ENCODE measurements at regions not wholly inside any gene's neighbourhood (a gene's known extent, or its start where the extent isn't known, plus 50 kb on each side); places are given as distances from the start of the nearest gene placed in this dataset.

- no peak for DNase-seq
- no peak overlapping the region for H3K27ac ChIP-seq
- no peak for TF ChIP-seq CTCF (conservative IDR thresholded peaks at IDR 0.05)
- no peak for TF ChIP-seq EZH2 (IDR thresholded peaks at IDR 0.05; ENCODE audit: low read depth)
These were observed 253.9 kb upstream of the MAP3K1 start for GRCh38 chr5:56561455-56561854.

GRCh38 chr5:56558131-56558745 lies 257.1 kb upstream of the MAP3K1 start:
- Histone ChIP-seq H4K20me1 (ENCODE audit: insufficient read depth) (no peaks in the 10 kb centered on the region), H3K27me3 (ENCODE audit: insufficient read depth, low read depth) (no peaks in the 10 kb centered on the region), H3K9me2 (ENCODE audit: insufficient read depth) (no peaks in the 10 kb centered on the region), H3K9me3 (ENCODE audit: insufficient read depth, low read depth) (no peaks in the 10 kb centered on the region), H3K79me2 (ENCODE audit: low read depth) (no peaks in the 10 kb centered on the region), H3K4me3 (no peak overlapping the region), H3K4me2 (no peak overlapping the region), H3F3A (ENCODE audit: insufficient read depth, low read depth) (no peaks in the 10 kb centered on the region), H3K36me3 (ENCODE audit: low read depth) (no peaks in the 10 kb centered on the region), H3K27ac (no peak overlapping the region), H2AFZ (no peak overlapping the region), H3K4me1 (replicated peaks; ENCODE audit: insufficient read depth) (no peaks in the 10 kb centered on the region)
- TF ChIP-seq CTCF (conservative IDR thresholded peaks at IDR 0.05) (no peak), EZH2 (IDR thresholded peaks at IDR 0.05; ENCODE audit: low read depth) (no peak)
- intact Hi-C loops (cut with micrococcal nuclease; ENCODE audit: unreplicated experiment) = no loop called here
- BruUV-seq (replicated peaks) = no TSS peak
- DNase-seq = no peak
- POLR2A ChIA-PET (ENCODE audit: unreplicated experiment) = no interaction called here
- CTCF ChIA-PET = no interaction called here

More at GRCh38 chr5:56561455-56561854, 253.9 kb upstream of the MAP3K1 start:
- Histone ChIP-seq H3K79me2 (ENCODE audit: low read depth) (no peaks in the 10 kb centered on the region), H3K27me3 (ENCODE audit: insufficient read depth, low read depth) (no peaks in the 10 kb centered on the region), H3K36me3 (ENCODE audit: low read depth) (no peaks in the 10 kb centered on the region), H2AFZ (no peak overlapping the region), H3K4me3 (no peak overlapping the region), H3F3A (ENCODE audit: insufficient read depth, low read depth) (no peaks in the 10 kb centered on the region), H3K4me2 (no peak overlapping the region), H3K9me2 (ENCODE audit: insufficient read depth) (no peaks in the 10 kb centered on the region), H4K20me1 (ENCODE audit: insufficient read depth) (no peaks in the 10 kb centered on the region), H3K4me1 (replicated peaks; ENCODE audit: insufficient read depth) (no peaks in the 10 kb centered on the region), H3K9me3 (ENCODE audit: insufficient read depth, low read depth) (no peaks in the 10 kb centered on the region)
- intact Hi-C loops (cut with micrococcal nuclease; ENCODE audit: unreplicated experiment) = no loop called here
- ChIA-PET CTCF (no interaction called here), POLR2A (ENCODE audit: unreplicated experiment) (interaction anchor here (0.6 kb wide), 1 partner anchor 50 kb away, joined by 3 read pairs; no protein-coding TSS in a partner anchor)
- BruUV-seq (replicated peaks) = no TSS peak

GRCh38 chr5:56557198-56557597 lies 258.2 kb upstream of the MAP3K1 start:
- POLR2A ChIA-PET (ENCODE audit: unreplicated experiment) = no interaction called here
- CTCF ChIA-PET = no interaction called here
- DNase-seq = no peak
- H3K27ac ChIP-seq = no peak overlapping the region
- H3K36me3 ChIP-seq (ENCODE audit: low read depth) = no peaks in the 10 kb centered on the region
- no peaks in the 10 kb centered on the region for H3F3A ChIP-seq (ENCODE audit: insufficient read depth, low read depth)
- H3K9me2 ChIP-seq (ENCODE audit: insufficient read depth) = no peaks in the 10 kb centered on the region
- H3K4me1 ChIP-seq (replicated peaks; ENCODE audit: insufficient read depth) = no peaks in the 10 kb centered on the region; the same call in 1 of the 2 replicates
- H3K4me3 ChIP-seq = no peak overlapping the region
- no peaks in the 10 kb centered on the region for H3K9me3 ChIP-seq (ENCODE audit: insufficient read depth, low read depth)
- no TSS peak for BruUV-seq (replicated peaks)
- intact Hi-C loops (cut with micrococcal nuclease; ENCODE audit: unreplicated experiment) = no loop called here
- no peaks in the 10 kb centered on the region for H3K27me3 ChIP-seq (ENCODE audit: insufficient read depth, low read depth)
- no peaks in the 10 kb centered on the region for H3K79me2 ChIP-seq (ENCODE audit: low read depth)
- no peak overlapping the region for H3K4me2 ChIP-seq
- TF ChIP-seq CTCF (conservative IDR thresholded peaks at IDR 0.05) (no peak), EZH2 (IDR thresholded peaks at IDR 0.05; ENCODE audit: low read depth) (no peak)
- no peak overlapping the region for H2AFZ ChIP-seq
- H4K20me1 ChIP-seq (ENCODE audit: insufficient read depth) = no peaks in the 10 kb centered on the region

Measured in PC-9 (cell line).